ENCODE measurements at regions not wholly inside any gene's neighbourhood (a gene's known extent, or its start where the extent isn't known, plus 50 kb on each side); places are given as distances from the start of the nearest gene placed in this dataset.

DNA sequence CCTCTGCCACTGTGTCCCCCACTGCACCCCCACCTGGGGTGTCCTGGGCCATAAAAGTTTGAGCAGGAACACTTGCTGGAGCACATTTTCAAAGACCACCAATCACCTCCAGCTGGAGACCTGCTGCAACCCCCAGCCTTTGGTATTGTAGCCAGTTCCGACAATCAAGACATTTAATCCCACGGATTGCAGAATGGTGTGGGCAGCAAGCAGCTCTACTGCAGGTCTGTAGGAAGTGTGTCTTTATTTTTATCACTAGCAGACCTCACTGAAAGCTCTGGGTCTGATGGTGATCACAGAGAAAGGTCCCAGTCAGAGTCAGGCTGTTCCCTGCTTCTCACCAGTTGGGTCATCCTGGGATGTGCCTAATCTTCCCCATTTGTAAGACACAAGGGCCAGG, 167.1 kb upstream of the ECI2 start:
- peaks cover 0 to 14% (median 3%) of the 10 kb centered on the region in 9 donors for H3K4me1 ChIP-seq
- TF ChIP-seq, protein P1, sequence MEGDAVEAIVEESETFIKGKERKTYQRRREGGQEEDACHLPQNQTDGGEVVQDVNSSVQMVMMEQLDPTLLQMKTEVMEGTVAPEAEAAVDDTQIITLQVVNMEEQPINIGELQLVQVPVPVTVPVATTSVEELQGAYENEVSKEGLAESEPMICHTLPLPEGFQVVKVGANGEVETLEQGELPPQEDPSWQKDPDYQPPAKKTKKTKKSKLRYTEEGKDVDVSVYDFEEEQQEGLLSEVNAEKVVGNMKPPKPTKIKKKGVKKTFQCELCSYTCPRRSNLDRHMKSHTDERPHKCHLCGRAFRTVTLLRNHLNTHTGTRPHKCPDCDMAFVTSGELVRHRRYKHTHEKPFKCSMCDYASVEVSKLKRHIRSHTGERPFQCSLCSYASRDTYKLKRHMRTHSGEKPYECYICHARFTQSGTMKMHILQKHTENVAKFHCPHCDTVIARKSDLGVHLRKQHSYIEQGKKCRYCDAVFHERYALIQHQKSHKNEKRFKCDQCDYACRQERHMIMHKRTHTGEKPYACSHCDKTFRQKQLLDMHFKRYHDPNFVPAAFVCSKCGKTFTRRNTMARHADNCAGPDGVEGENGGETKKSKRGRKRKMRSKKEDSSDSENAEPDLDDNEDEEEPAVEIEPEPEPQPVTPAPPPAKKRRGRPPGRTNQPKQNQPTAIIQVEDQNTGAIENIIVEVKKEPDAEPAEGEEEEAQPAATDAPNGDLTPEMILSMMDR (IDR thresholded peaks at IDR 0.05): no peak
- H3K9me3 ChIP-seq: peaks cover 0 to 11% (median 0%) of the 10 kb centered on the region in 11 donors
- intact Hi-C loops (cut with DNase I): no loop called here
- ATAC-seq: no peak
- H3K36me3 ChIP-seq: no peaks in the 10 kb centered on the region
- WGBS, 2 donors: 88 to 94% methylated on average over 2 of the region's 2 CpGs
- no peak for DNase-seq
- H3K4me3 ChIP-seq: no peak overlapping the region
- no peaks in the 10 kb centered on the region for H3K27me3 ChIP-seq
- H3K27ac ChIP-seq: no peak overlapping the region

DNA sequence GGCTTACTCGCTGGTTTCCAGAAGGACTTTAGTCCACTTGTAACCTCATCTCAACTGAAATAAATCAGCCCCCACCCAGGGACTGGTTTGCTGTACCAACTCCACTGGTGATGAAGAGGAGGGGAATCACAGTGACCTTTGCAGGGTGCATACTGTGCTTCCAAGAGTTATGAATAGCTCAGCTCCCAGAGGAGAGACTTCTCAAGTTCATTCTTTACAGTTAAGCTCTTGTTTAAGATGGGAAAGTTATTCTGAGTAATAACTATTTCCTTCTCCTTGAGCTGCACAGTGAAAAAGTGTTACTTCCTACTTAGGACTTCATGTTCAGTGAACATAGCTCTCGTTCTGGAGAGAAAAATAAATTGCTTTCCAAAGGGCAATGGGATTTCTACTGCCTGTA, 166.5 kb upstream of the ECI2 start:
- Histone ChIP-seq H3K4me1 (peaks cover 0 to 14% (median 3%) of the 10 kb centered on the region in 9 donors), H3K36me3 (no peaks in the 10 kb centered on the region), H3K4me3 (no peak overlapping the region), H3K27me3 (no peaks in the 10 kb centered on the region), H3K9me3 (peaks cover 0 to 15% (median 0%) of the 10 kb centered on the region in 11 donors), H3K27ac (no peak overlapping the region)
- ATAC-seq: peak in 5 of 8 donors; percentile 35 to 86 (median 76)
- TF ChIP-seq, protein P1 (IDR thresholded peaks at IDR 0.05): no peak
- no peak for DNase-seq
- intact Hi-C loops (cut with DNase I): no loop called here
- WGBS, 2 donors: 53 to 64% methylated on average over 2 of the region's 2 CpGs

DNA sequence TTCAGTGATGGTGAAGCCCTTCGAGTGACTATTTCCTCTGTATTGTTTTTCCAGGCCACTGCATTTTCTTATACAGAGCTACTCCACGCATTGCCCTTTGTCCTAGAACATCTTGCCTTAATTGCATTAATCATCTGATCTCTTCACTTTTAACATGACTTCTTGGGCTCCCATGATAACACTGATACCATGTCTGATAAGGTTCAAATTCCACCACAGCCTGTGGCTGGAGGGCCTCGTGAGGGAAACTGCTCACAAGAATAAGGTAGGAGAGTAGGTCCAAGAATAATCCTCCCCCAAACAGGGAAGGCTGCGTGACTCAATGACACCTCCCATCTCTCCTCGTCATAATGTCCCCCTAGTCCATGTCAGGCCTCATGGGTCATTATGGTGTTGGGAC, 165.5 kb upstream of the ECI2 start:
- Histone ChIP-seq H3K27ac (no peak overlapping the region), H3K4me1 (peaks cover 0 to 14% (median 3%) of the 10 kb centered on the region in 9 donors), H3K27me3 (no peaks in the 10 kb centered on the region), H3K36me3 (no peaks in the 10 kb centered on the region), H3K4me3 (no peak overlapping the region), H3K9me3 (peaks cover 0 to 15% (median 0%) of the 10 kb centered on the region in 11 donors)
- ATAC-seq (no peak), DNase-seq (no peak)
- intact Hi-C loops (cut with DNase I): no loop called here
- 88 to 90% methylated on average over 5 of the region's 5 CpGs for WGBS, 2 donors
- TF ChIP-seq, protein P1 (IDR thresholded peaks at IDR 0.05): no peak

DNA sequence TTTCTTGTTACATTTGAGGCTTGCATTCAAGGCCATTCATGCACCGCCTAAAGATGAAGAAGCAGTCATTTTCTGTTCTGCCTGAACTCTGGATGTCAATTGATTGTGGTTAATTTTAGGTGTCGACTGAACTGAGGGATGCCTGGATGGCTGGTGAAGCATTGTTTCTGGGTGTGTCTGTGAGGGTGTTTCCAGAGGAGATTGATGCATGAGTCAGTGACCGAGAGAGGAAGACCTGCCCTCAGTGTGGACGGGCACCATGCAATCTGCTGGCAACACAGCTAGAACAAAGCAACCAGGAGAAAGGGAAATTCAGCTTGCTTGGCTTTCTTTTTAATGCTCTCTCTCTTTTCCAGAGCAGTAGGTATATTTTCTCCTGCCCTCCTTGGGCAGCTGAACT, 164.1 kb upstream of the ECI2 start:
- H3K4me3 ChIP-seq: no peak overlapping the region
- WGBS, 2 donors: 86 to 89% methylated on average over 4 of the region's 4 CpGs
- no peaks in the 10 kb centered on the region for H3K27me3 ChIP-seq
- no peak for DNase-seq
- no peaks in the 10 kb centered on the region for H3K36me3 ChIP-seq
- H3K4me1 ChIP-seq: peaks cover 0 to 14% (median 3%) of the 10 kb centered on the region in 9 donors
- peaks cover 0 to 15% (median 0%) of the 10 kb centered on the region in 11 donors for H3K9me3 ChIP-seq
- intact Hi-C loops (cut with DNase I): no loop called here
- TF ChIP-seq, protein P1 (IDR thresholded peaks at IDR 0.05): no peak
- no peak overlapping the region for H3K27ac ChIP-seq
- ATAC-seq: no peak

All from heart right ventricle (tissue), 16 donors.